Mesodermal cell (in vitro differentiated cells): ENCODE measurements at regions not wholly inside any gene's neighbourhood (a gene's known extent, or its start where the extent isn't known, plus 50 kb on each side); places are given as distances from the start of the nearest gene placed in this dataset.
"Not testable (repeated sequence)": the region's sequence is repeated elsewhere in the genome, so short reads cannot be mapped to it uniquely, and the experiment has no call there.

ENCODE experiments used
- H3K27ac ChIP-seq: 2 replicates; pipeline ENCODE4 v1.7.0; 2013; ENCODE audit warnings: mild to moderate bottlenecking, low read depth, low read length, moderate library complexity; ENCODE audit not compliant: severe bottlenecking
- H3K36me3 ChIP-seq: 2 replicates; pipeline ENCODE4 v1.7.1; 2013; ENCODE audit warnings: mild to moderate bottlenecking, low read length, moderate library complexity; ENCODE audit not compliant: control insufficient read depth, insufficient read depth
- H3K4me1 ChIP-seq: one replicate; pipeline ENCODE4 v1.7.1; 2013; ENCODE audit warnings: mild to moderate bottlenecking, low read length; ENCODE audit not compliant: insufficient read depth, control insufficient read depth, poor library complexity, severe bottlenecking
- H3K4me3 ChIP-seq: 2 replicates; pipeline ENCODE4 v1.7.0; 2013; ENCODE audit warnings: low read length, control low read depth, mild to moderate bottlenecking; ENCODE audit not compliant: insufficient read depth, poor library complexity, severe bottlenecking; ENCODE audit errors: extremely low read depth
- H3K9me3 ChIP-seq: 2 replicates; pipeline ENCODE4 v1.7.1; 2013; ENCODE audit warnings: mild to moderate bottlenecking, low read length, moderate library complexity; ENCODE audit not compliant: control insufficient read depth
- WGBS, 2 experiments: methylation state at CpG; one replicate each; pipeline ENCODE4 v1.1.5; 2013; ENCODE audit warnings: missing lambda C conversion rate in 2 of 2; ENCODE audit not compliant: insufficient coverage in 2 of 2; 5-methylcytosine and 5-hydroxymethylcytosine counted together

GRCh38 chr16:88245241-88246081, 137.3 kb upstream of the ZNF469 start:
- not testable (repeated sequence) for H3K9me3 ChIP-seq, H3K36me3 ChIP-seq, H3K4me3 ChIP-seq
- WGBS, 2 experiments = 83 to 98% methylated on average over 8 to 13 of the region's 19 CpGs
- Histone ChIP-seq H3K4me1 (peaks cover 17% of the 10 kb centered on the region), H3K27ac (peak overlapping the region; percentile 85)

GRCh38 chr16:88246955-88247582, 135.7 kb upstream of the ZNF469 start:
- peaks cover 15% of the 10 kb centered on the region for H3K4me1 ChIP-seq
- H3K27ac ChIP-seq, H3K9me3 ChIP-seq, H3K4me3 ChIP-seq, H3K36me3 ChIP-seq: not testable (repeated sequence)
- 89 to 98% methylated on average over 4 of the region's 4 CpGs for WGBS, 2 experiments

GRCh38 chr16:88247583-88247966, 135.2 kb upstream of the ZNF469 start:
- not testable (repeated sequence) for H3K4me3 ChIP-seq, H3K36me3 ChIP-seq, H3K9me3 ChIP-seq, H3K27ac ChIP-seq
- H3K4me1 ChIP-seq = peaks cover 12% of the 10 kb centered on the region
- WGBS, 2 experiments = 86 to 89% methylated on average over 3 to 5 of the region's 5 CpGs

GRCh38 chr16:88248761-88249160, 134.0 kb upstream of the ZNF469 start:
- 90 to 93% methylated on average over 4 to 6 of the region's 9 CpGs for WGBS, 2 experiments
- not testable (repeated sequence) for H3K4me3 ChIP-seq, H3K9me3 ChIP-seq, H3K4me1 ChIP-seq, H3K27ac ChIP-seq, H3K36me3 ChIP-seq

GRCh38 chr16:88250381-88250780, 132.4 kb upstream of the ZNF469 start:
- not testable (repeated sequence) for H3K27ac ChIP-seq, H3K4me3 ChIP-seq, H3K36me3 ChIP-seq, H3K4me1 ChIP-seq, H3K9me3 ChIP-seq
- 86 to 100% methylated on average over 1 to 3 of the region's 5 CpGs for WGBS, 2 experiments

- not testable (repeated sequence) for H3K4me1 ChIP-seq, H3K27ac ChIP-seq, H3K36me3 ChIP-seq, H3K9me3 ChIP-seq, H3K4me3 ChIP-seq
- WGBS, 2 experiments = no CpG with 5 or more reads among the region's 7 CpGs
Observed at GRCh38 chr16:88252057-88252794, 130.5 kb upstream of the ZNF469 start.

- H3K4me1 ChIP-seq = not testable (repeated sequence)
- WGBS, 2 experiments = no CpG with 5 or more reads among the region's 2 CpGs
Observed at GRCh38 chr16:88258141-88258540, 124.6 kb upstream of the ZNF469 start.

GRCh38 chr16:88258764-88259525, 123.8 kb upstream of the ZNF469 start:
- not testable (repeated sequence) for H3K4me1 ChIP-seq, H3K4me3 ChIP-seq, H3K27ac ChIP-seq, H3K36me3 ChIP-seq, H3K9me3 ChIP-seq
- 72 to 87% methylated on average over 11 to 19 of the region's 32 CpGs for WGBS, 2 experiments

More at GRCh38 chr16:88258141-88258540, 124.6 kb upstream of the ZNF469 start:
- not testable (repeated sequence) for H3K27ac ChIP-seq, H3K4me3 ChIP-seq, H3K36me3 ChIP-seq, H3K9me3 ChIP-seq

GRCh38 chr16:88259538-88259937, 123.2 kb upstream of the ZNF469 start:
- not testable (repeated sequence) for H3K27ac ChIP-seq

GRCh38 chr16:88260146-88260545, 122.6 kb upstream of the ZNF469 start:
- not testable (repeated sequence) for H3K4me3 ChIP-seq, H3K9me3 ChIP-seq, H3K36me3 ChIP-seq, H3K4me1 ChIP-seq, H3K27ac ChIP-seq
- whole genome bisulfite sequencing, 2 experiments = 94 to 96% methylated on average over 14 of the region's 17 CpGs

More at GRCh38 chr16:88259538-88259937, 123.2 kb upstream of the ZNF469 start:
- not testable (repeated sequence) for H3K36me3 ChIP-seq, H3K4me1 ChIP-seq, H3K4me3 ChIP-seq, H3K9me3 ChIP-seq
- 76 to 96% methylated on average over 3 to 6 of the region's 10 CpGs for WGBS, 2 experiments
